H9 (cell line): ENCODE measurements at regions not wholly inside any gene's neighbourhood (a gene's known extent, or its start where the extent isn't known, plus 50 kb on each side); places are given as distances from the start of the nearest gene placed in this dataset.

ENCODE experiments used
- DNase-seq: peaks from one replicate; pipeline ENCODE4 v3.0.0-alpha.2; 2017
- H2AFZ ChIP-seq: one replicate; pipeline ENCODE4 v1.6.1; 2013; ENCODE audit warnings: mild to moderate bottlenecking, low read length, control low read depth, moderate library complexity
- H2AK5ac ChIP-seq: 2 replicates; pipeline ENCODE4 v1.6.1; 2013; ENCODE audit warnings: low read length, control low read depth, mixed read lengths; ENCODE audit not compliant: insufficient read length
- H2BK120ac ChIP-seq: one replicate; pipeline ENCODE4 v1.6.1; 2013; ENCODE audit warnings: low read depth, mild to moderate bottlenecking, low read length, control low read depth, inconsistent platforms; ENCODE audit not compliant: poor library complexity, severe bottlenecking
- H2BK12ac ChIP-seq: 2 replicates; pipeline ENCODE4 v1.6.1; 2013; ENCODE audit warnings: low read length, control low read depth, mixed read lengths, low read depth; ENCODE audit not compliant: insufficient read length
- H2BK15ac ChIP-seq: 2 replicates; pipeline ENCODE4 v1.6.1; 2013; ENCODE audit warnings: low read depth, low read length, control low read depth
- H2BK20ac ChIP-seq: one replicate; pipeline ENCODE4 v1.6.1; 2013; ENCODE audit warnings: low read depth, mild to moderate bottlenecking, low read length, control low read depth, inconsistent platforms; ENCODE audit not compliant: poor library complexity, severe bottlenecking
- H2BK5ac ChIP-seq: 2 replicates; pipeline ENCODE4 v1.6.1; 2013; ENCODE audit warnings: low read length, control low read depth, mixed read lengths; ENCODE audit not compliant: insufficient read length
- H3K14ac ChIP-seq: 2 replicates; pipeline ENCODE4 v1.6.1; 2013; ENCODE audit warnings: low read length, control low read depth; ENCODE audit not compliant: insufficient read depth
- H3K18ac ChIP-seq: 2 replicates; pipeline ENCODE4 v1.6.1; 2013; ENCODE audit warnings: low read depth, mild to moderate bottlenecking, mixed read lengths, low read length, control low read depth; ENCODE audit not compliant: insufficient read length
- H3K23ac ChIP-seq: 2 replicates; pipeline ENCODE4 v1.6.1; 2013; ENCODE audit warnings: low read length, control low read depth, mixed read lengths, low read depth; ENCODE audit not compliant: insufficient read length
- H3K23me2 ChIP-seq: 2 replicates; pipeline ENCODE4 v1.6.1; 2013; ENCODE audit warnings: low read depth, mild to moderate bottlenecking, mixed read lengths, low read length, control low read depth; ENCODE audit not compliant: insufficient read length, poor library complexity, severe bottlenecking
- H3K27ac ChIP-seq: 2 replicates; pipeline ENCODE4 v1.5.1; 2013; ENCODE audit warnings: low read length, control low read depth, mixed read lengths, low read depth; ENCODE audit not compliant: insufficient read length
- H3K27me3 ChIP-seq: 2 replicates; pipeline ENCODE4 v1.6.1; 2013; ENCODE audit warnings: low read length, control low read depth, inconsistent platforms; ENCODE audit not compliant: insufficient read depth
- H3K4ac ChIP-seq: 2 replicates; pipeline ENCODE4 v1.6.1; 2013; ENCODE audit warnings: low read depth, mild to moderate bottlenecking, control low read depth, inconsistent platforms, low read length, moderate library complexity
- H3K4me1 ChIP-seq: 2 replicates; pipeline ENCODE4 v1.6.1; 2013; ENCODE audit warnings: low read length, control low read depth, inconsistent platforms; ENCODE audit not compliant: insufficient read depth
- H3K4me2 ChIP-seq: 2 replicates; pipeline ENCODE4 v1.6.1; 2013; ENCODE audit warnings: low read length, control low read depth, mixed read lengths; ENCODE audit not compliant: insufficient read length, insufficient read depth
- H3K56ac ChIP-seq: 2 replicates; pipeline ENCODE4 v1.6.1; 2013; ENCODE audit warnings: low read depth, mild to moderate bottlenecking, mixed read lengths, low read length, control low read depth; ENCODE audit not compliant: insufficient read length
- H3K79me1 ChIP-seq: 2 replicates; pipeline ENCODE4 v1.6.1; 2013; ENCODE audit warnings: low read depth, mild to moderate bottlenecking, moderate library complexity, low read length, control low read depth, inconsistent platforms; ENCODE audit not compliant: insufficient read depth, poor library complexity, severe bottlenecking
- H3K79me2 ChIP-seq: 2 replicates; pipeline ENCODE4 v1.6.1; 2013; ENCODE audit warnings: low read length, control low read depth, inconsistent platforms; ENCODE audit not compliant: insufficient read depth
- H3K9ac ChIP-seq: 2 replicates; pipeline ENCODE4 v1.6.1; 2013; ENCODE audit warnings: low read length, control low read depth, mixed read lengths; ENCODE audit not compliant: insufficient read length; ENCODE audit errors: extremely low read depth
- H3K9me3 ChIP-seq: one replicate; pipeline ENCODE4 v1.6.1; 2013; ENCODE audit warnings: low read depth, low read length, inconsistent platforms; ENCODE audit not compliant: control insufficient read depth
- H3T11ph ChIP-seq: one replicate; pipeline ENCODE4 v1.6.1; 2013; ENCODE audit warnings: mild to moderate bottlenecking, low read length, control low read depth, inconsistent platforms
- H4K20me1 ChIP-seq: one replicate; pipeline ENCODE4 v1.6.1; 2013; ENCODE audit not compliant: control insufficient read depth, insufficient read length, insufficient read depth
- H4K5ac ChIP-seq: 2 replicates; pipeline ENCODE4 v1.6.1; 2013; ENCODE audit warnings: low read depth, mild to moderate bottlenecking, mixed read lengths, low read length, control low read depth; ENCODE audit not compliant: insufficient read length
- H4K8ac ChIP-seq: replicated peaks from 2 replicates; pipeline ENCODE4 v1.6.1; 2013; ENCODE audit warnings: low read length, control low read depth, mixed read lengths, low read depth; ENCODE audit not compliant: insufficient read length
- H4K91ac ChIP-seq: 2 replicates; pipeline ENCODE4 v1.6.1; 2013; ENCODE audit warnings: low read depth, mild to moderate bottlenecking, moderate library complexity, mixed read lengths, low read length, control low read depth; ENCODE audit not compliant: insufficient read length
- H3K27ac Mint-ChIP-seq, 3 experiments: 2 replicates in 2 of 3; 3 replicates in 1 of 3; pipeline ENCODE4 v1.8.0; 2020 to 2021; ENCODE audit warnings: mixed read lengths in 3 of 3, mild to moderate bottlenecking in 1 of 3, moderate library complexity in 1 of 3
- H3K27me3 Mint-ChIP-seq: 2 replicates; pipeline ENCODE4 v1.8.0; 2021; ENCODE audit warnings: low read depth, mild to moderate bottlenecking, moderate library complexity, mixed read lengths
- H3K36me3 Mint-ChIP-seq, 3 experiments: 2 replicates in 2 of 3; 3 replicates in 1 of 3; pipeline ENCODE4 v1.8.0; 2020 to 2021; ENCODE audit warnings: low read depth in 3 of 3, mixed read lengths in 3 of 3; ENCODE audit not compliant: insufficient read depth in 1 of 3
- H3K4me1 Mint-ChIP-seq, 2 experiments: 2 replicates each; pipeline ENCODE4 v1.8.0; 2020; ENCODE audit warnings: mixed read lengths in 2 of 2
- H3K4me3 Mint-ChIP-seq, 2 experiments: 2 replicates in 1 of 2; 3 replicates in 1 of 2; pipeline ENCODE4 v1.8.0; 2020 to 2021; ENCODE audit warnings: mild to moderate bottlenecking in 2 of 2, mixed read lengths in 2 of 2, moderate library complexity in 1 of 2
- H3K9me3 Mint-ChIP-seq, 2 experiments: 2 replicates in 1 of 2; 3 replicates in 1 of 2; pipeline ENCODE4 v1.8.0; 2020; ENCODE audit warnings: mild to moderate bottlenecking in 2 of 2, mixed read lengths in 2 of 2, moderate library complexity in 1 of 2
- WGBS: extraction: QIAGEN DNeasy Blood & Tissue Kit; methylation state at CpG from one replicate; pipeline ENCODE4 v1.1.7; 2013; ENCODE audit warnings: missing lambda C conversion rate, low lambda C conversion rate, mixed read lengths; ENCODE audit not compliant: insufficient read length; ENCODE audit errors: extremely low coverage; 5-methylcytosine and 5-hydroxymethylcytosine counted together
- TF ChIP-seq, protein P1 (sequence below): fragments of 200-600 bp; sonication (generic); conservative IDR thresholded peaks from 3 replicates; pipeline ENCODE4 v1.8.0; 2021; ENCODE audit warnings: antibody characterized with exemption, mild to moderate bottlenecking

DNA sequence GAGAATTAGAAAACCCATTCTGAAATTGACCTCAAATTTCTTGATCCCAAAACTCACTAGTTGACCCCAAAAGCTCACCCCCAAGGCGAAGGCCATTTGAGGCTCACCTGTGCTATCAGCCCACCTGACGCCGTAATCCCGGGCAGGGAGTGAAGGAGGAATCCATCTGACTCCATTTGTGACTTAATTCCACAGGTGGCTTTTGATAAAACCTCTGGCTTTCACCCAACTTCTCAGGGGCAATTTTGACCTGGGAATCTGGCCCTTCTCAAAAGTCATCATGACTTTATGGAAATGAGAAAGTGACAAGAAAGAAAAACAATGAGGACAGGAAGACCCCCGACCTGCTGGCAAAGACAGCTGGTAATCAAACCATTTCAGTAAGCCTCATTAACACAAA is 86.9 kb upstream of the SALL3 start:
- DNase-seq: no peak
- H2BK12ac ChIP-seq: no peak overlapping the region
- no CpG with 5 or more reads among the region's 5 CpGs for whole genome bisulfite sequencing
- no peaks in the 10 kb centered on the region for H3K23me2 ChIP-seq
- peaks cover 7% of the 10 kb centered on the region for H3K9me3 ChIP-seq
- H3K23ac ChIP-seq: no peak overlapping the region
- no peak overlapping the region for H2BK5ac ChIP-seq
- no peaks in the 10 kb centered on the region; the same call in 1 of the 2 replicates for H3K27me3 ChIP-seq
- no peak overlapping the region for H4K91ac ChIP-seq
- H3K14ac ChIP-seq: no peak overlapping the region
- no peak overlapping the region for H3K4me2 ChIP-seq
- no peak overlapping the region for H3K4ac ChIP-seq
- Mint-ChIP-seq H3K4me3 (no peak overlapping the region), H3K36me3 (peaks cover 16 to 24% (median 17%) of the 10 kb centered on the region in 3 experiments), H3K27ac (no peak overlapping the region), H3K27me3 (peaks cover 9% of the 10 kb centered on the region), H3K9me3 (peaks cover 31 to 49% of the 10 kb centered on the region in 2 experiments), H3K4me1 (peaks cover 0 to 4% of the 10 kb centered on the region in 2 experiments; a peak in 2 of 4 replicates)
- H3T11ph ChIP-seq: no peak overlapping the region
- no peak overlapping the region for H2AFZ ChIP-seq
- no peaks in the 10 kb centered on the region for H4K20me1 ChIP-seq
- H3K56ac ChIP-seq: no peak overlapping the region
- no peaks in the 10 kb centered on the region for H3K79me2 ChIP-seq
- no peak overlapping the region for H4K5ac ChIP-seq
- H3K79me1 ChIP-seq: no peaks in the 10 kb centered on the region
- TF ChIP-seq, protein P1, sequence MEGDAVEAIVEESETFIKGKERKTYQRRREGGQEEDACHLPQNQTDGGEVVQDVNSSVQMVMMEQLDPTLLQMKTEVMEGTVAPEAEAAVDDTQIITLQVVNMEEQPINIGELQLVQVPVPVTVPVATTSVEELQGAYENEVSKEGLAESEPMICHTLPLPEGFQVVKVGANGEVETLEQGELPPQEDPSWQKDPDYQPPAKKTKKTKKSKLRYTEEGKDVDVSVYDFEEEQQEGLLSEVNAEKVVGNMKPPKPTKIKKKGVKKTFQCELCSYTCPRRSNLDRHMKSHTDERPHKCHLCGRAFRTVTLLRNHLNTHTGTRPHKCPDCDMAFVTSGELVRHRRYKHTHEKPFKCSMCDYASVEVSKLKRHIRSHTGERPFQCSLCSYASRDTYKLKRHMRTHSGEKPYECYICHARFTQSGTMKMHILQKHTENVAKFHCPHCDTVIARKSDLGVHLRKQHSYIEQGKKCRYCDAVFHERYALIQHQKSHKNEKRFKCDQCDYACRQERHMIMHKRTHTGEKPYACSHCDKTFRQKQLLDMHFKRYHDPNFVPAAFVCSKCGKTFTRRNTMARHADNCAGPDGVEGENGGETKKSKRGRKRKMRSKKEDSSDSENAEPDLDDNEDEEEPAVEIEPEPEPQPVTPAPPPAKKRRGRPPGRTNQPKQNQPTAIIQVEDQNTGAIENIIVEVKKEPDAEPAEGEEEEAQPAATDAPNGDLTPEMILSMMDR: no peak
- H2BK20ac ChIP-seq: no peak overlapping the region
- H3K27ac ChIP-seq: no peak overlapping the region
- H3K18ac ChIP-seq: no peak overlapping the region
- no peaks in the 10 kb centered on the region for H3K4me1 ChIP-seq
- H2BK15ac ChIP-seq: no peak overlapping the region
- no peak overlapping the region for H2AK5ac ChIP-seq
- no peak overlapping the region for H3K9ac ChIP-seq
- no peak overlapping the region for H4K8ac ChIP-seq
- no peak overlapping the region for H2BK120ac ChIP-seq
